ENCODE measurements at regions not wholly inside any gene's neighbourhood (a gene's known extent, or its start where the extent isn't known, plus 50 kb on each side); places are given as distances from the start of the nearest gene placed in this dataset.

DNA sequence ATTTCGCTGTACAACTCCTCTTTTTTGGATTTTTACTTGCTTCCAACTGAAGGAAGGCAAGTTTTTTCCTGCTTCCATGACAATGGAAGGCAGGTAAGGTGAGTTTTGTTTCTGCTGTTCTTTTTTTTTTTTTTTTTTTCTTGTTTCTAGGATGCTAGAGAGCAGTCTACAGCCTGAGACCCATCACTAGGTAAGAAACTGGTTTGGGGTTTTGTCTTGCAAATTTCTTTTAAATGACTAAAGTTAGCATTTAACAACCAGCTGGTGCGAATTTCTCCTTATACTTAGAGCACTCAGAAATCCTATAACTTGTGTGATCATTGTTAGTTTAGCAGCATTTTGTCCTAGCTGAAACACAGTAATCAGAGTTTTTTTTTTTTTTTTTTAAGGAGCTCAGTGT, 378.4 kb upstream of the CNKSR2 start:
- Histone ChIP-seq H3K9me3 (ENCODE audit: insufficient read depth, low read length) (no peaks in the 10 kb centered on the region), H3K9ac (ENCODE audit: low read length) (no peak overlapping the region), H3K4me3 (ENCODE audit: low read length) (no peak overlapping the region), H2AFZ (ENCODE audit: low read depth, low read length) (no peak overlapping the region), H3K79me2 (ENCODE audit: low read length) (no peaks in the 10 kb centered on the region), H3K4me2 (ENCODE audit: low read length) (no peak overlapping the region), H3K27ac (ENCODE audit: low read length) (no peak overlapping the region), H3K36me3 (replicated peaks; ENCODE audit: low read depth, low read length) (no peaks in the 10 kb centered on the region), H4K20me1 (ENCODE audit: insufficient read depth, low read length) (no peaks in the 10 kb centered on the region), H3K27me3 (ENCODE audit: low read depth, low read length) (no peaks in the 10 kb centered on the region), H3K4me1 (ENCODE audit: low read length) (no peaks in the 10 kb centered on the region)
- TF ChIP-seq, protein P1, sequence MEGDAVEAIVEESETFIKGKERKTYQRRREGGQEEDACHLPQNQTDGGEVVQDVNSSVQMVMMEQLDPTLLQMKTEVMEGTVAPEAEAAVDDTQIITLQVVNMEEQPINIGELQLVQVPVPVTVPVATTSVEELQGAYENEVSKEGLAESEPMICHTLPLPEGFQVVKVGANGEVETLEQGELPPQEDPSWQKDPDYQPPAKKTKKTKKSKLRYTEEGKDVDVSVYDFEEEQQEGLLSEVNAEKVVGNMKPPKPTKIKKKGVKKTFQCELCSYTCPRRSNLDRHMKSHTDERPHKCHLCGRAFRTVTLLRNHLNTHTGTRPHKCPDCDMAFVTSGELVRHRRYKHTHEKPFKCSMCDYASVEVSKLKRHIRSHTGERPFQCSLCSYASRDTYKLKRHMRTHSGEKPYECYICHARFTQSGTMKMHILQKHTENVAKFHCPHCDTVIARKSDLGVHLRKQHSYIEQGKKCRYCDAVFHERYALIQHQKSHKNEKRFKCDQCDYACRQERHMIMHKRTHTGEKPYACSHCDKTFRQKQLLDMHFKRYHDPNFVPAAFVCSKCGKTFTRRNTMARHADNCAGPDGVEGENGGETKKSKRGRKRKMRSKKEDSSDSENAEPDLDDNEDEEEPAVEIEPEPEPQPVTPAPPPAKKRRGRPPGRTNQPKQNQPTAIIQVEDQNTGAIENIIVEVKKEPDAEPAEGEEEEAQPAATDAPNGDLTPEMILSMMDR (IDR thresholded peaks at IDR 0.05; ENCODE audit: low read depth, low read length), result no peak
- TF ChIP-seq EZH2phosphoT487 (IDR thresholded peaks at IDR 0.05; ENCODE audit: low read depth), result no peak

DNA sequence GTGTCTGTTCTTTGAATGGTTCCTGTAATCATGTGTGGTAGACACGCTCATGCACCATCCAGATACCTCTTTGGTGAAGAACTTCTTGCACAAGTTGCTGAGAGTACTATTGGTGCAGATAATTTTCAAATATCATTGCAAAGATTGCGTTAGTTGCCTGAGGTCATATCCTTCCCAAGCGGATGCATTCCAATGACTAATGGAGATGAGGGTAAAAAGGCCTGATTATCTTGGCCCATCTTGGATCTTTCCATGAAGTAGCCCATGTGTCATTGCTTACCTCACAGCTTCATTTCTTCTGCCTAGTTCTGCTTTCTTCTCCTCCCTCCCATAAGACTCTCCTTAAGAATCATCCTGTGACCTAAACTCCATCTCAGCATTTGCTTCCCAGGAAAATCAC, 384.9 kb upstream of the CNKSR2 start:
- H3K4me2 ChIP-seq (ENCODE audit: low read length), result no peak overlapping the region
- no peak for TF ChIP-seq EZH2phosphoT487 (IDR thresholded peaks at IDR 0.05; ENCODE audit: low read depth)
- TF ChIP-seq, protein P1 (IDR thresholded peaks at IDR 0.05; ENCODE audit: low read depth, low read length), result no peak
- H4K20me1 ChIP-seq (ENCODE audit: insufficient read depth, low read length), result no peaks in the 10 kb centered on the region
- no peak overlapping the region for H3K27ac ChIP-seq (ENCODE audit: low read length)
- no peaks in the 10 kb centered on the region for H3K9me3 ChIP-seq (ENCODE audit: insufficient read depth, low read length)
- H3K4me1 ChIP-seq (ENCODE audit: low read length), result no peaks in the 10 kb centered on the region
- H2AFZ ChIP-seq (ENCODE audit: low read depth, low read length), result no peak overlapping the region
- no peaks in the 10 kb centered on the region for H3K79me2 ChIP-seq (ENCODE audit: low read length)
- no peak overlapping the region for H3K9ac ChIP-seq (ENCODE audit: low read length)
- no peaks in the 10 kb centered on the region for H3K36me3 ChIP-seq (replicated peaks; ENCODE audit: low read depth, low read length)
- no peak overlapping the region for H3K4me3 ChIP-seq (ENCODE audit: low read length)
- no peaks in the 10 kb centered on the region for H3K27me3 ChIP-seq (ENCODE audit: low read depth, low read length)

DNA sequence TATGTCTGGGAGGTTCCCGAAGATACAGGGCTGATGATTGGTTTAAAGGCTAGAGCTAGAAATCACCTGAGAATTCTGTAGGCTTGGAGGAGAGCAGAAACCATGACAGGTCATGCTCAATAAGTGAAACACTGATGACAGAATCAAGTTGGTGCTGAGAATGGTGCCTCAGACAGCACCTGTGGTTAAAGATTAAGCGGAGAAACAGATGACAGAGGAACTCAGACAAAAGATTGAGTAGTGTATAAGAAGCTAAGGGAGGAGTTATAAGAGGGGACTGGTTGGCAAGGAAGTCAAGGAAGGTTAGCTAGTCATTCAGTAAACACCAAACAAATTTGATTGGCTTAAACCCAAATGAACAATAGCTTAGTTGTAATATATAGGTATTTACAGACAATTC, 385.4 kb upstream of the CNKSR2 start:
- Histone ChIP-seq H3K4me3 (ENCODE audit: low read length) (no peak overlapping the region), H3K4me1 (ENCODE audit: low read length) (no peaks in the 10 kb centered on the region), H3K4me2 (ENCODE audit: low read length) (no peak overlapping the region), H3K9me3 (ENCODE audit: insufficient read depth, low read length) (no peaks in the 10 kb centered on the region), H4K20me1 (ENCODE audit: insufficient read depth, low read length) (no peaks in the 10 kb centered on the region), H2AFZ (ENCODE audit: low read depth, low read length) (no peak overlapping the region), H3K9ac (ENCODE audit: low read length) (no peak overlapping the region), H3K79me2 (ENCODE audit: low read length) (no peaks in the 10 kb centered on the region), H3K27me3 (ENCODE audit: low read depth, low read length) (no peaks in the 10 kb centered on the region), H3K27ac (ENCODE audit: low read length) (no peak overlapping the region), H3K36me3 (replicated peaks; ENCODE audit: low read depth, low read length) (no peaks in the 10 kb centered on the region)
- TF ChIP-seq, protein P1 (IDR thresholded peaks at IDR 0.05; ENCODE audit: low read depth, low read length), result no peak
- TF ChIP-seq EZH2phosphoT487 (IDR thresholded peaks at IDR 0.05; ENCODE audit: low read depth), result no peak

DNA sequence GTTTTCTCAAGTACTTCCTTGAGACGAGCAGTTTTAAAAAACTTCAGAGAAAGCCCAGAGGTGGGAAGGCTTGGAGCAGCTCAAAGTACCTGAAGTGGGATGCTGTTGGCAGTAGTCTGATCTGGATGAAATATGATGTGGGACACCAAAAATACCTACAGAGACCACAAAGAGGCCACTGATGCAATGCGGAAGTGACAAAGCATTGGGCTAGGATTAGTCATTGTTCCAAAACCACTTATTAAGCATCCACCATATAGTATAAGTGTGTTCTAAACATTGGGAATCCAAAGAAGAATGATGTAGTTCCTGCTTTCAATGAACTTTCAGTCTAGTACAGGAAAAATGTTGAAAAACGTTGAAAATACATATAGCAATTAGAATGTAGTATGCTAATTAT, 386.1 kb upstream of the CNKSR2 start:
- Histone ChIP-seq H3K9me3 (ENCODE audit: insufficient read depth, low read length) (no peaks in the 10 kb centered on the region), H3K27me3 (ENCODE audit: low read depth, low read length) (no peaks in the 10 kb centered on the region), H2AFZ (ENCODE audit: low read depth, low read length) (no peak overlapping the region), H4K20me1 (ENCODE audit: insufficient read depth, low read length) (no peaks in the 10 kb centered on the region), H3K79me2 (ENCODE audit: low read length) (no peaks in the 10 kb centered on the region), H3K4me3 (ENCODE audit: low read length) (no peak overlapping the region), H3K36me3 (replicated peaks; ENCODE audit: low read depth, low read length) (no peaks in the 10 kb centered on the region), H3K27ac (ENCODE audit: low read length) (no peak overlapping the region), H3K9ac (ENCODE audit: low read length) (no peak overlapping the region), H3K4me1 (ENCODE audit: low read length) (no peaks in the 10 kb centered on the region), H3K4me2 (ENCODE audit: low read length) (no peak overlapping the region)
- TF ChIP-seq, protein P1 (IDR thresholded peaks at IDR 0.05; ENCODE audit: low read depth, low read length), result no peak
- TF ChIP-seq EZH2phosphoT487 (IDR thresholded peaks at IDR 0.05; ENCODE audit: low read depth), result no peak
